ENCODE measurements at regions not wholly inside any gene's neighbourhood (a gene's known extent, or its start where the extent isn't known, plus 50 kb on each side); places are given as distances from the start of the nearest gene placed in this dataset.

DNA sequence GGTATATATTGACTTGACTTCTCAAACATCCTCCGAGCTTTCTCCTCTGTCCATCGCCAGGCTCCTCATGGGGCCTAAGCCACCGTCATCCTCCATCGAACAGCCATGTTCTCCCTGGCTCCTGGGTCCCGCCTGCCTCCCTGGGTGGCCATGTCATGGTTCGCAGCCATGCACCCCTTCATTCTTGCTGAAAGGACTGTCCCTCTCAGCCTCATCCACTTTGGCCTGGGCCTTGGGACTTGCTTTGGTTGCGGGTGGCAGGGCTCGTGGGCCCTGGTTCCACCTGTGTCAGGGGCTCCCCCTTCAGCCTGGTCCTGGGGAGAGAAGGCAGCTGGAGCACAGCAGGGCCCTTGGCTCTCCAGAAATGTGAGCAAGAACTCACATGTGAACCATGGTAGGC, 183.8 kb downstream of the KATNAL1 start:
- no peak overlapping the region for H3K4me3 ChIP-seq (replicated peaks in 1 of 4; ENCODE audit: control extremely low read depth in 1 of 4, insufficient read depth in 1 of 4, low read depth in 3 of 4, low read length in 4 of 4)
- H3K36me3 ChIP-seq (ENCODE audit: control insufficient read depth, insufficient read depth, low read length) = no peaks in the 10 kb centered on the region
- H3K79me2 ChIP-seq (ENCODE audit: control insufficient read depth, insufficient read depth, low read length) = no peaks in the 10 kb centered on the region
- no peaks in the 10 kb centered on the region for H4K20me1 ChIP-seq (ENCODE audit: control insufficient read depth, extremely low read depth, insufficient read depth, low read length)
- peaks cover 7% of the 10 kb centered on the region for H3K4me1 ChIP-seq (ENCODE audit: control insufficient read depth, extremely low read depth, insufficient read depth, low read length)
- no peak overlapping the region for H2AFZ ChIP-seq (ENCODE audit: low read length)
- H3K27me3 ChIP-seq (ENCODE audit: control insufficient read depth, insufficient read depth, low read length) = no peaks in the 10 kb centered on the region
- TF ChIP-seq, protein P1, sequence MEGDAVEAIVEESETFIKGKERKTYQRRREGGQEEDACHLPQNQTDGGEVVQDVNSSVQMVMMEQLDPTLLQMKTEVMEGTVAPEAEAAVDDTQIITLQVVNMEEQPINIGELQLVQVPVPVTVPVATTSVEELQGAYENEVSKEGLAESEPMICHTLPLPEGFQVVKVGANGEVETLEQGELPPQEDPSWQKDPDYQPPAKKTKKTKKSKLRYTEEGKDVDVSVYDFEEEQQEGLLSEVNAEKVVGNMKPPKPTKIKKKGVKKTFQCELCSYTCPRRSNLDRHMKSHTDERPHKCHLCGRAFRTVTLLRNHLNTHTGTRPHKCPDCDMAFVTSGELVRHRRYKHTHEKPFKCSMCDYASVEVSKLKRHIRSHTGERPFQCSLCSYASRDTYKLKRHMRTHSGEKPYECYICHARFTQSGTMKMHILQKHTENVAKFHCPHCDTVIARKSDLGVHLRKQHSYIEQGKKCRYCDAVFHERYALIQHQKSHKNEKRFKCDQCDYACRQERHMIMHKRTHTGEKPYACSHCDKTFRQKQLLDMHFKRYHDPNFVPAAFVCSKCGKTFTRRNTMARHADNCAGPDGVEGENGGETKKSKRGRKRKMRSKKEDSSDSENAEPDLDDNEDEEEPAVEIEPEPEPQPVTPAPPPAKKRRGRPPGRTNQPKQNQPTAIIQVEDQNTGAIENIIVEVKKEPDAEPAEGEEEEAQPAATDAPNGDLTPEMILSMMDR (conservative IDR thresholded peaks at IDR 0.05 in 1 of 2, IDR thresholded peaks at IDR 0.05 in 1 of 2; ENCODE audit: low read depth in 1 of 2, low read length in 2 of 2) = no peak
- no peak for TF ChIP-seq EZH2 (IDR thresholded peaks at IDR 0.05; ENCODE audit: low read length, missing control alignments)
- H3K9ac ChIP-seq (ENCODE audit: insufficient read depth, low read length) = no peak overlapping the region
- no peak overlapping the region for H3K4me2 ChIP-seq (ENCODE audit: extremely low read depth, insufficient read depth, low read length)
- no peak for DNase-seq (ENCODE audit: low read depth in 2 of 2)
- H3K9me3 ChIP-seq (ENCODE audit: control insufficient read depth, insufficient read depth, low read depth, low read length) = no peaks in the 10 kb centered on the region
- no peak overlapping the region for H3K27ac ChIP-seq (ENCODE audit: insufficient read depth, low read length)

- H3K9me3 ChIP-seq (ENCODE audit: control insufficient read depth, insufficient read depth, low read depth, low read length) = no peaks in the 10 kb centered on the region
- no peaks in the 10 kb centered on the region for H3K36me3 ChIP-seq (ENCODE audit: control insufficient read depth, insufficient read depth, low read length)
- H3K9ac ChIP-seq (ENCODE audit: insufficient read depth, low read length) = no peak overlapping the region
- no peaks in the 10 kb centered on the region for H3K79me2 ChIP-seq (ENCODE audit: control insufficient read depth, insufficient read depth, low read length)
- no peak overlapping the region for H3K27ac ChIP-seq (ENCODE audit: insufficient read depth, low read length)
- TF ChIP-seq EZH2 (IDR thresholded peaks at IDR 0.05; ENCODE audit: low read length, missing control alignments) = no peak
- TF ChIP-seq, protein P1 (conservative IDR thresholded peaks at IDR 0.05 in 1 of 2, IDR thresholded peaks at IDR 0.05 in 1 of 2; ENCODE audit: low read depth in 1 of 2, low read length in 2 of 2) = no peak
- H4K20me1 ChIP-seq (ENCODE audit: control insufficient read depth, extremely low read depth, insufficient read depth, low read length) = no peaks in the 10 kb centered on the region
- H3K27me3 ChIP-seq (ENCODE audit: control insufficient read depth, insufficient read depth, low read length) = no peaks in the 10 kb centered on the region
- H3K4me3 ChIP-seq (replicated peaks in 1 of 4; ENCODE audit: control extremely low read depth in 1 of 4, insufficient read depth in 1 of 4, low read depth in 3 of 4, low read length in 4 of 4) = no peak overlapping the region
- no peak overlapping the region for H3K4me2 ChIP-seq (ENCODE audit: extremely low read depth, insufficient read depth, low read length)
- H2AFZ ChIP-seq (ENCODE audit: low read length) = no peak overlapping the region
- no peak for DNase-seq (ENCODE audit: low read depth in 2 of 2)
- peaks cover 7% of the 10 kb centered on the region for H3K4me1 ChIP-seq (ENCODE audit: control insufficient read depth, extremely low read depth, insufficient read depth, low read length)
Observed at GRCh38 chr13:30121666-30122065, 185.7 kb downstream of the KATNAL1 start.

- Histone ChIP-seq H3K79me2 (ENCODE audit: control insufficient read depth, insufficient read depth, low read length) (no peaks in the 10 kb centered on the region), H3K27ac (ENCODE audit: insufficient read depth, low read length) (no peak overlapping the region), H2AFZ (ENCODE audit: low read length) (no peak overlapping the region), H3K9ac (ENCODE audit: insufficient read depth, low read length) (no peak overlapping the region), H3K36me3 (ENCODE audit: control insufficient read depth, insufficient read depth, low read length) (no peaks in the 10 kb centered on the region), H3K9me3 (ENCODE audit: control insufficient read depth, insufficient read depth, low read depth, low read length) (no peaks in the 10 kb centered on the region), H3K27me3 (ENCODE audit: control insufficient read depth, insufficient read depth, low read length) (no peaks in the 10 kb centered on the region), H4K20me1 (ENCODE audit: control insufficient read depth, extremely low read depth, insufficient read depth, low read length) (no peaks in the 10 kb centered on the region), H3K4me1 (ENCODE audit: control insufficient read depth, extremely low read depth, insufficient read depth, low read length) (peaks cover 7% of the 10 kb centered on the region), H3K4me3 (replicated peaks in 1 of 4; ENCODE audit: control extremely low read depth in 1 of 4, insufficient read depth in 1 of 4, low read depth in 3 of 4, low read length in 4 of 4) (no peak overlapping the region), H3K4me2 (ENCODE audit: extremely low read depth, insufficient read depth, low read length) (no peak overlapping the region)
- DNase-seq (ENCODE audit: low read depth in 2 of 2) = no peak
- TF ChIP-seq EZH2 (IDR thresholded peaks at IDR 0.05; ENCODE audit: low read length, missing control alignments) = no peak
- TF ChIP-seq, protein P1 (conservative IDR thresholded peaks at IDR 0.05 in 1 of 2, IDR thresholded peaks at IDR 0.05 in 1 of 2; ENCODE audit: low read depth in 1 of 2, low read length in 2 of 2) = no peak
Observed at GRCh38 chr13:30121244-30121643, 186.1 kb downstream of the KATNAL1 start.

Data from fibroblast of lung (primary cell).